ENCODE measurements at regions not wholly inside any gene's neighbourhood (a gene's known extent, or its start where the extent isn't known, plus 50 kb on each side); places are given as distances from the start of the nearest gene placed in this dataset.

GRCh38 chr12:46100551-46101484, 110.4 kb upstream of the SCAF11 start:
- Histone ChIP-seq H3K56ac (ENCODE audit: low read length) (no peak overlapping the region), H2BK15ac (replicated peaks; ENCODE audit: low read depth) (no peak overlapping the region), H3K9ac (ENCODE audit: low read length) (no peak overlapping the region), H3K79me2 (ENCODE audit: control insufficient read depth, insufficient read depth, low read length) (no peaks in the 10 kb centered on the region), H3K18ac (ENCODE audit: low read length) (no peak overlapping the region), H4K8ac (ENCODE audit: low read depth, low read length) (no peak overlapping the region), H3K4me1 (ENCODE audit: control insufficient read depth, low read depth, low read length) (no peaks in the 10 kb centered on the region), H3K27ac (ENCODE audit: low read depth, low read length) (no peak overlapping the region), H3K27me3 (ENCODE audit: insufficient read depth, low read length, poor library complexity) (no peaks in the 10 kb centered on the region), H3K4me3 (ENCODE audit: low read length) (no peak overlapping the region), H3K79me1 (ENCODE audit: low read length) (no peaks in the 10 kb centered on the region), H2AK5ac (ENCODE audit: low read length) (no peak overlapping the region), H3K4me2 (ENCODE audit: low read length) (no peak overlapping the region), H3K23ac (ENCODE audit: low read length) (no peak overlapping the region), H3K4ac (ENCODE audit: low read depth, low read length) (no peak overlapping the region), H3K36me3 (ENCODE audit: control insufficient read depth, insufficient read depth, low read length) (no peaks in the 10 kb centered on the region), H4K5ac (ENCODE audit: low read length) (no peak overlapping the region), H2BK120ac (ENCODE audit: low read depth, low read length) (no peak overlapping the region), H2BK5ac (ENCODE audit: low read length) (no peak overlapping the region)
- no peak for DNase-seq
- no CpG with 5 or more reads among the region's 6 CpGs for WGBS (ENCODE audit: extremely low coverage, insufficient coverage, low lambda C conversion rate)

- H3K4me1 ChIP-seq (ENCODE audit: control insufficient read depth, low read depth, low read length): no peaks in the 10 kb centered on the region
- no peaks in the 10 kb centered on the region for H3K79me2 ChIP-seq (ENCODE audit: control insufficient read depth, insufficient read depth, low read length)
- WGBS (ENCODE audit: extremely low coverage, insufficient coverage, low lambda C conversion rate): no CpG with 5 or more reads among the region's 5 CpGs
Measured at GRCh38 chr12:46089414-46090162, 99.2 kb upstream of the SCAF11 start.

GRCh38 chr12:46087916-46088439, 97.6 kb upstream of the SCAF11 start:
- Histone ChIP-seq H3K4ac (ENCODE audit: low read depth, low read length) (no peak overlapping the region), H3K79me1 (ENCODE audit: low read length) (no peaks in the 10 kb centered on the region), H2BK5ac (ENCODE audit: low read length) (no peak overlapping the region), H3K23ac (ENCODE audit: low read length) (no peak overlapping the region), H4K5ac (ENCODE audit: low read length) (no peak overlapping the region), H3K4me2 (ENCODE audit: low read length) (no peak overlapping the region), H3K27ac (ENCODE audit: low read depth, low read length) (no peak overlapping the region), H4K8ac (ENCODE audit: low read depth, low read length) (no peak overlapping the region), H2AK5ac (ENCODE audit: low read length) (no peak overlapping the region), H3K36me3 (ENCODE audit: control insufficient read depth, insufficient read depth, low read length) (no peaks in the 10 kb centered on the region), H3K4me3 (ENCODE audit: low read length) (no peak overlapping the region), H2BK15ac (replicated peaks; ENCODE audit: low read depth) (no peak overlapping the region), H3K79me2 (ENCODE audit: control insufficient read depth, insufficient read depth, low read length) (no peaks in the 10 kb centered on the region), H3K4me1 (ENCODE audit: control insufficient read depth, low read depth, low read length) (no peaks in the 10 kb centered on the region), H3K27me3 (ENCODE audit: insufficient read depth, low read length, poor library complexity) (no peaks in the 10 kb centered on the region), H2BK120ac (ENCODE audit: low read depth, low read length) (no peak overlapping the region), H3K9ac (ENCODE audit: low read length) (no peak overlapping the region), H3K18ac (ENCODE audit: low read length) (no peak overlapping the region), H3K56ac (ENCODE audit: low read length) (no peak overlapping the region)
- WGBS (ENCODE audit: extremely low coverage, insufficient coverage, low lambda C conversion rate): no CpG with 5 or more reads among the region's 1 CpG
- DNase-seq: no peak

More at GRCh38 chr12:46089414-46090162, 99.2 kb upstream of the SCAF11 start:
- Histone ChIP-seq H3K56ac (ENCODE audit: low read length) (no peak overlapping the region), H3K79me1 (ENCODE audit: low read length) (no peaks in the 10 kb centered on the region), H3K27me3 (ENCODE audit: insufficient read depth, low read length, poor library complexity) (no peaks in the 10 kb centered on the region), H4K5ac (ENCODE audit: low read length) (no peak overlapping the region), H2BK15ac (replicated peaks; ENCODE audit: low read depth) (no peak overlapping the region), H3K4ac (ENCODE audit: low read depth, low read length) (no peak overlapping the region), H3K27ac (ENCODE audit: low read depth, low read length) (no peak overlapping the region), H2BK120ac (ENCODE audit: low read depth, low read length) (no peak overlapping the region), H3K18ac (ENCODE audit: low read length) (no peak overlapping the region), H2AK5ac (ENCODE audit: low read length) (no peak overlapping the region), H4K8ac (ENCODE audit: low read depth, low read length) (no peak overlapping the region), H3K4me3 (ENCODE audit: low read length) (no peak overlapping the region), H3K4me2 (ENCODE audit: low read length) (no peak overlapping the region), H3K23ac (ENCODE audit: low read length) (no peak overlapping the region), H3K36me3 (ENCODE audit: control insufficient read depth, insufficient read depth, low read length) (no peaks in the 10 kb centered on the region), H3K9ac (ENCODE audit: low read length) (no peak overlapping the region), H2BK5ac (ENCODE audit: low read length) (no peak overlapping the region)
- no peak for DNase-seq

GRCh38 chr12:46084666-46085631, 94.6 kb upstream of the SCAF11 start:
- Histone ChIP-seq H3K56ac (ENCODE audit: low read length) (no peak overlapping the region), H3K4me3 (ENCODE audit: low read length) (no peak overlapping the region), H2BK15ac (replicated peaks; ENCODE audit: low read depth) (no peak overlapping the region), H3K23ac (ENCODE audit: low read length) (no peak overlapping the region), H3K4me2 (ENCODE audit: low read length) (no peak overlapping the region), H3K4ac (ENCODE audit: low read depth, low read length) (no peak overlapping the region), H4K5ac (ENCODE audit: low read length) (no peak overlapping the region), H3K18ac (ENCODE audit: low read length) (no peak overlapping the region), H3K79me2 (ENCODE audit: control insufficient read depth, insufficient read depth, low read length) (no peaks in the 10 kb centered on the region), H3K79me1 (ENCODE audit: low read length) (no peaks in the 10 kb centered on the region), H2AK5ac (ENCODE audit: low read length) (no peak overlapping the region), H3K9ac (ENCODE audit: low read length) (no peak overlapping the region), H2BK5ac (ENCODE audit: low read length) (no peak overlapping the region), H4K8ac (ENCODE audit: low read depth, low read length) (no peak overlapping the region), H3K4me1 (ENCODE audit: control insufficient read depth, low read depth, low read length) (no peaks in the 10 kb centered on the region), H2BK120ac (ENCODE audit: low read depth, low read length) (no peak overlapping the region), H3K36me3 (ENCODE audit: control insufficient read depth, insufficient read depth, low read length) (no peaks in the 10 kb centered on the region), H3K27me3 (ENCODE audit: insufficient read depth, low read length, poor library complexity) (no peaks in the 10 kb centered on the region), H3K27ac (ENCODE audit: low read depth, low read length) (no peak overlapping the region)
- no CpG with 5 or more reads among the region's 7 CpGs for WGBS (ENCODE audit: extremely low coverage, insufficient coverage, low lambda C conversion rate)
- DNase-seq: peak; percentile 18

GRCh38 chr12:46082490-46083200, 92.3 kb upstream of the SCAF11 start:
- Histone ChIP-seq H3K27ac (ENCODE audit: low read depth, low read length) (no peak overlapping the region), H3K79me2 (ENCODE audit: control insufficient read depth, insufficient read depth, low read length) (no peaks in the 10 kb centered on the region), H3K4me2 (ENCODE audit: low read length) (no peak overlapping the region), H3K4me1 (ENCODE audit: control insufficient read depth, low read depth, low read length) (no peaks in the 10 kb centered on the region), H2BK120ac (ENCODE audit: low read depth, low read length) (no peak overlapping the region), H4K5ac (ENCODE audit: low read length) (no peak overlapping the region), H3K56ac (ENCODE audit: low read length) (no peak overlapping the region), H2BK15ac (replicated peaks; ENCODE audit: low read depth) (no peak overlapping the region), H3K4ac (ENCODE audit: low read depth, low read length) (no peak overlapping the region), H3K27me3 (ENCODE audit: insufficient read depth, low read length, poor library complexity) (no peaks in the 10 kb centered on the region), H3K36me3 (ENCODE audit: control insufficient read depth, insufficient read depth, low read length) (no peaks in the 10 kb centered on the region), H2BK5ac (ENCODE audit: low read length) (no peak overlapping the region), H3K23ac (ENCODE audit: low read length) (no peak overlapping the region), H4K8ac (ENCODE audit: low read depth, low read length) (no peak overlapping the region), H3K4me3 (ENCODE audit: low read length) (no peak overlapping the region), H3K79me1 (ENCODE audit: low read length) (no peaks in the 10 kb centered on the region), H3K9ac (ENCODE audit: low read length) (no peak overlapping the region), H3K18ac (ENCODE audit: low read length) (no peak overlapping the region), H2AK5ac (ENCODE audit: low read length) (no peak overlapping the region)
- WGBS (ENCODE audit: extremely low coverage, insufficient coverage, low lambda C conversion rate): no CpG with 5 or more reads among the region's 1 CpG
- no peak for DNase-seq

Measured in mesendoderm (in vitro differentiated cells).